Spleen (tissue), 11 donors: ENCODE measurements at regions not wholly inside any gene's neighbourhood (a gene's known extent, or its start where the extent isn't known, plus 50 kb on each side); places are given as distances from the start of the nearest gene placed in this dataset.

ENCODE experiments used
- DNase-seq: peaks from one replicate; pipeline ENCODE4 v3.0.0-alpha.2; 2020
- H3K27ac ChIP-seq, 8 donors: fragments of 200-600 bp; sonication (generic) in 7 of 8; 1 replicate in 4 of 8; 2 replicates in 4 of 8; pipeline versions ENCODE4 v1.5.0 to v1.8.0; 2016 to 2021; ENCODE audit warnings: inconsistent platforms in 4 of 8, mild to moderate bottlenecking in 4 of 8, moderate library complexity in 1 of 8
- H3K27me3 ChIP-seq, 7 donors: fragments of 200-600 bp; sonication (generic) in 6 of 7; replicated peaks in 1 of 7; 1 replicate in 4 of 7; 2 replicates in 3 of 7; pipeline versions ENCODE4 v1.5.0 to v1.8.0; 2016 to 2021; ENCODE audit warnings: inconsistent platforms in 3 of 7, mild to moderate bottlenecking in 1 of 7
- H3K36me3 ChIP-seq, 6 donors: fragments of 200-600 bp; sonication (generic) in 5 of 6; 1 replicate in 4 of 6; 2 replicates in 2 of 6; pipeline versions ENCODE4 v1.5.0 to v1.8.0; 2016 to 2021; ENCODE audit warnings: inconsistent platforms in 2 of 6
- H3K4me1 ChIP-seq, 6 donors: fragments of 200-600 bp; sonication (generic) in 5 of 6; 1 replicate in 3 of 6; 2 replicates in 3 of 6; pipeline versions ENCODE4 v1.5.0 to v1.8.0; 2016 to 2021; ENCODE audit warnings: inconsistent platforms in 3 of 6
- H3K4me3 ChIP-seq, 8 donors: fragments of 200-600 bp; sonication (generic) in 7 of 8; 1 replicate in 4 of 8; 2 replicates in 4 of 8; pipeline versions ENCODE4 v1.5.0 to v1.8.0; 2016 to 2021; ENCODE audit warnings: inconsistent platforms in 4 of 8, mild to moderate bottlenecking in 4 of 8, moderate library complexity in 2 of 8
- H3K9me3 ChIP-seq, 8 donors: fragments of 200-600 bp; sonication (generic) in 7 of 8; 1 replicate in 4 of 8; 2 replicates in 4 of 8; pipeline versions ENCODE4 v1.5.0 to v1.8.0; 2016 to 2021; ENCODE audit warnings: inconsistent platforms in 4 of 8
- CTCF ChIP-seq, 11 experiments: fragments of 200-600 bp in 7 of 11; fragments of 450-650 bp in 4 of 11; sonication (generic) in 4 of 11; IDR thresholded peaks in 8 of 11; conservative IDR thresholded peaks in 3 of 11; 1 replicate in 7 of 11; 2 replicates in 4 of 11; pipeline versions ENCODE4 v1.4.0 to v1.8.0; 2016 to 2021; ENCODE audit warnings: antibody characterized with exemption in 11 of 11, inconsistent platforms in 4 of 11, mild to moderate bottlenecking in 1 of 11
- POLR2A ChIP-seq, 3 donors: fragments of 450-650 bp; IDR thresholded peaks; one replicate each; pipeline ENCODE4 v1.5.1; 2017; ENCODE audit warnings: antibody characterized with exemption in 3 of 3, mild to moderate bottlenecking in 1 of 3
- POLR2AphosphoS5 ChIP-seq, 3 donors: sonication (generic); formaldehyde crosslinking; IDR thresholded peaks; one replicate each; pipeline ENCODE4 v1.5.1; 2017; ENCODE audit warnings: antibody characterized with exemption in 3 of 3
- WGBS, 5 donors: extraction: QIAGEN DNeasy Blood & Tissue Kit in 3 of 5; methylation state at CpG; one replicate each; pipeline versions ENCODE4 v1.1.5 to v1.1.7; 2013 to 2018; 5-methylcytosine and 5-hydroxymethylcytosine counted together
- intact Hi-C: fragments of 100-400 bp; cut with DNase I; formaldehyde crosslinking; loops from one replicate; pipeline ENCODE4 v1.15.0; 2023; ENCODE audit warnings: low total_unique reads
- donor health status: healthy with polysubstance abuse.
- donor health status: DM: no; HTN: no; CAD: no; lungs with moderate emphysema.
- donor health status: DM: no; HTN: no; CAD: no.
- donor health status: Bipolar disorder and iron deficiency.
- donor health status: healthy.
- donor health status: DM: no; HTN: no; CAD: no.
- donor health status: DM: yes; HTN: yes; CAD: no.

GRCh38 chr10:83062871-83063270 is 1076.4 kb upstream of the GHITM start:
- H3K9me3 ChIP-seq = peaks cover 0 to 34% (median 2%) of the 10 kb centered on the region in 8 donors
- no peak for TF ChIP-seq POLR2AphosphoS5 (IDR thresholded peaks at IDR 0.05)
- TF ChIP-seq CTCF (IDR thresholded peaks at IDR 0.05 in 8 of 11, conservative IDR thresholded peaks at IDR 0.05 in 3 of 11) = no peak
- no peak for TF ChIP-seq POLR2A (IDR thresholded peaks at IDR 0.05)
- no peak for DNase-seq
- no peaks in the 10 kb centered on the region for H3K36me3 ChIP-seq
- intact Hi-C loops = no loop called here
- H3K27me3 ChIP-seq = no peaks in the 10 kb centered on the region
- H3K4me1 ChIP-seq = no peaks in the 10 kb centered on the region
- H3K27ac ChIP-seq = no peak overlapping the region
- no peak overlapping the region for H3K4me3 ChIP-seq
- 83 to 96% (median 94%) methylated on average over 2 of the region's 2 CpGs for WGBS, 5 donors

GRCh38 chr10:83073472-83073871 is 1065.8 kb upstream of the GHITM start:
- no peak for DNase-seq
- Histone ChIP-seq H3K36me3 (no peaks in the 10 kb centered on the region), H3K27me3 (no peaks in the 10 kb centered on the region), H3K27ac (no peak overlapping the region), H3K9me3 (peaks cover 0 to 4% (median 0%) of the 10 kb centered on the region in 8 donors), H3K4me1 (no peaks in the 10 kb centered on the region), H3K4me3 (no peak overlapping the region)
- TF ChIP-seq POLR2A (IDR thresholded peaks at IDR 0.05) = no peak
- TF ChIP-seq POLR2AphosphoS5 (IDR thresholded peaks at IDR 0.05) = no peak
- no peak for TF ChIP-seq CTCF (IDR thresholded peaks at IDR 0.05 in 8 of 11, conservative IDR thresholded peaks at IDR 0.05 in 3 of 11)
- intact Hi-C loops = no loop called here
- WGBS, 5 donors = 47 to 86% (median 72%) methylated on average over 1 of the region's 1 CpG

DNA sequence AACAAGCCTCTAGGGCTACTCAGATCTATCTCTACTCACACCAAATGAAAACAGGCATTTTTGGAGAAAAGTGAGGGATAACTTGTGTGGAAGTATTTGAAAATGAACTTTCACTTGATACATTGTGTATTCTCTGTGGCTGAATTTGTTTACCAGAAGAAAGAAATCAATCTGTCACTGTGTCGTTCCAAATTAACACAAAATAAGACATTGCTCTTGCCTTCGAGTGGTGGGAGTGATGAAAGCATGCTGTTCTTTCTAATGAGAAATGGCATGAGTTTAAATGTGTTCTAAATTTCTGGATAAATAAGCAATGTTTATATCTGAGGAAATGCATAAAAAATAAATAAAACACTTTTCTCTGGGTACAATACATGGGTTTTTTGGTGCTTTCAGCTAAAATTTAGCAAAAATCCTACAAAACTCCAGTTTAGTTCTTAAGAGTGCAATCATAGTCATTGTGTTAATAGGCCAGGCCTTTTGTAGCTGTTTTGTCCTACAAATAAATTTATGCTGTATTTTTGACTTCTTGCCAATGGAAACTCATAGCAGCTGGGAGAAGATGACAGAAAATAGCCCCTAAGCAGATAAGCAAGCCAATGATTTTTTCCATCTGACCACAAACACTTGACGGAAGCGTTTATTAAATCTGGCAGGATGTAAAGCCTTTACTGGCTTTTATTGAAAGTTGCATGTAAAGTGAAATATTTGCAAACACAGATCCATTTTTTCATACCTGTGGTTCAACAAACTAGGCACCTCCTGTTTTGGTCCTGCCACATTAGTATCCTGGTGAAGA is 1064.1 kb upstream of the GHITM start:
- no peak for DNase-seq

More for the DNA sequence above, 1064.1 kb upstream of the GHITM start:
- Histone ChIP-seq H3K27me3 (no peaks in the 10 kb centered on the region), H3K27ac (peak overlapping the region in 1 of 8 donors; percentile 19), H3K36me3 (no peaks in the 10 kb centered on the region), H3K9me3 (peaks cover 0 to 4% (median 0%) of the 10 kb centered on the region in 8 donors), H3K4me3 (no peak overlapping the region), H3K4me1 (no peaks in the 10 kb centered on the region)
- WGBS, 5 donors = 66 to 74% (median 68%) methylated on average over 4 of the region's 4 CpGs
- intact Hi-C loops = no loop called here
- TF ChIP-seq CTCF (IDR thresholded peaks at IDR 0.05 in 8 of 11, conservative IDR thresholded peaks at IDR 0.05 in 3 of 11) (no peak), POLR2AphosphoS5 (IDR thresholded peaks at IDR 0.05) (no peak), POLR2A (IDR thresholded peaks at IDR 0.05) (no peak)
